Adipocyte (in vitro differentiated cells): ENCODE measurements at regions not wholly inside any gene's neighbourhood (a gene's known extent, or its start where the extent isn't known, plus 50 kb on each side); places are given as distances from the start of the nearest gene placed in this dataset.

Source experiments
- DNase-seq: peaks from one replicate; pipeline ENCODE4 v3.0.0-alpha.2; 2015; ENCODE audit warnings: low read depth
- H3K27me3 ChIP-seq: replicated peaks from 2 replicates; pipeline ENCODE4 v1.7.0; 2013; ENCODE audit warnings: mild to moderate bottlenecking, low read length, moderate library complexity; ENCODE audit not compliant: control insufficient read depth, insufficient read depth
- H3K36me3 ChIP-seq: 2 replicates; pipeline ENCODE4 v1.7.0; 2013; ENCODE audit warnings: low read length, mild to moderate bottlenecking, moderate library complexity; ENCODE audit not compliant: control insufficient read depth, insufficient read depth, severe bottlenecking
- H3K4me1 ChIP-seq: 2 replicates; pipeline ENCODE4 v1.7.0; 2013; ENCODE audit warnings: mild to moderate bottlenecking, low read length, moderate library complexity; ENCODE audit not compliant: control insufficient read depth, insufficient read depth
- H3K4me3 ChIP-seq: 2 replicates; pipeline ENCODE4 v1.7.0; 2013; ENCODE audit warnings: mild to moderate bottlenecking, low read length, moderate library complexity
- H3K9ac ChIP-seq: 2 replicates; pipeline ENCODE4 v1.7.0; 2013; ENCODE audit warnings: mild to moderate bottlenecking, low read length, moderate library complexity
- H3K9me3 ChIP-seq: 2 replicates; pipeline ENCODE4 v1.7.0; 2013; ENCODE audit warnings: mild to moderate bottlenecking, low read length, moderate library complexity; ENCODE audit not compliant: control insufficient read depth

DNA sequence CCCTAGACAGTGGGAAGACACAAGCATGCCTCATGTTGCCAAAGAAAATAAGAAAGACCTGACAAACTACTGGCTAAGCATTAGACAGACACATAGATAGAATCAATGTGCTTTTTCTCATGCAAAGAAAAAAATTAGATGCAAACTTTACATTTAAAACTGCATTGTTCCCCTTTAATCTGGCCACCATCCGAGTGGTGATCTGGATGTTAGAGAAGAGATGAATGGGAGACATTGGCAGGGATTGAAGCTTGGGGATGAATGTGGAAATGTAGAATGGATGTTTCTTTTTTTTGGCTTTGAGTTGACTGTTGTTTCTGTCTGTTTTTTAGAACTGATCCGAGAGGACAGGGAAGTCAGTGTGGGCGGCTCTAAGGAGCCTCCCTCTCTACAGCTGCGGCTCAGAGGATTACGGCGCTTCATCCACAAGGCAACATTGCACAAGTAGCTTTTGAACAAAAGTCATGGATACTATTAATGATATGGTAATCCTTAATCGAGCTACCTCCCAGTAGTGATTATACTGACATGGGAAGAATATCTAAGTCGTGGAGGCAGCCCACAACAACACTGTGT, 53.0 kb downstream of the HELT start:
- H3K9ac ChIP-seq = no peak overlapping the region
- H3K36me3 ChIP-seq = no peaks in the 10 kb centered on the region

DNA sequence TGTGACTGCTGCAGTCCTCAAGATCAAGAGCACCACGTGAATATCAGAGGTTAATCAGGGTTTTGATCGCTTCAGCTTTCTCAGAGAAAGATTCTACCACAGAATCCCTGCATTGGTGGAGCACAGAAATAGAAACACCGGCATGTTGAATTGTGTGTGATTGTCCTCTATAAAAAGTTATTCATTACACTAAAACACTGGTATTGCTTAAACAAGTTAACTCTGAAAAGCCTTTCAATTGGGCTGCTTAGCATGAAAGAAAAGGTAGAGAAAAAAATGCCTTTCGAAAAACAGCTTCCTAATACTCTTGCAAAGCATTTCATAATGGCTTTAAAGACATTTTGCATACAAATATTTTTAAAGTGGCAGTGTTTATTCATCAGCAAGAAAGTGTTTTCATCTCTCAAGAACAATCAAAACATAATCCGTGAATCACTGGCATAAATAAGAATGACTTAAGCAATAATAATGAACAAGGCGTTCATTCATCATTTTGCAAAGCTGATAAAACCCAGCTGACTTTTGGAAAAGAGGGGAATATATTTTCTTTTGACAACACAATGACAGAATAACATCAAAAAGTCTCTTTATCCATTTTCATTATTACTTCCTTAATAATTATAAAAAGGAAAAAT, 61.1 kb downstream of the HELT start:
- H3K9ac ChIP-seq = no peak overlapping the region

More for the DNA sequence above, 53.0 kb downstream of the HELT start:
- no peaks in the 10 kb centered on the region for H3K9me3 ChIP-seq
- H3K27me3 ChIP-seq = peaks cover 16% of the 10 kb centered on the region
- no peak for DNase-seq
- no peak overlapping the region for H3K4me3 ChIP-seq
- peaks cover 5% of the 10 kb centered on the region for H3K4me1 ChIP-seq

GRCh38 chr4:185080545-185080944, 62.3 kb downstream of the HELT start:
- Histone ChIP-seq H3K27me3 (peaks cover 4% of the 10 kb centered on the region), H3K36me3 (no peaks in the 10 kb centered on the region), H3K9me3 (no peaks in the 10 kb centered on the region), H3K4me3 (no peak overlapping the region), H3K4me1 (no peaks in the 10 kb centered on the region), H3K9ac (no peak overlapping the region)
- DNase-seq = no peak

More for the DNA sequence above, 61.1 kb downstream of the HELT start:
- Histone ChIP-seq H3K9me3 (no peaks in the 10 kb centered on the region), H3K4me3 (no peak overlapping the region), H3K4me1 (no peaks in the 10 kb centered on the region), H3K27me3 (peaks cover 14% of the 10 kb centered on the region), H3K36me3 (no peaks in the 10 kb centered on the region)
- DNase-seq = no peak

DNA sequence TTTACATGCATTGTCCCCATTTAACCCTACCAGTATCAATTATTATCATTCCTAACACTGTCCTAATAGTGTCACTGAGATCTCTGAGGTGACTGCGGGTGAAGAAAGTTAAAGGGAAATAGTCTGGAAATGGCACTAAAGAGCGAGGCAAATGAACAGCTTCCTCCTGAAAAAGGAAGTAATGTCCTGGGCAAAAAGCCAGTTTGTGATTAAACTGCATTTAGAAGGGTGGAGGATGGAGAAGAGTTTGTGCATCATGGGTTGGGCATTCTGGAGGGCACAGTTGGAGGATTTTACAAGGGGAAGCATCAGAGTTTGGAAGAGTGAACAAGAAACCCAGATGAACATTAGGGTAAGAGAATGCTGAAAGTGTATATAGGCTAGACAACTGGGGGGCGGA, 60.5 kb upstream of the SLC25A4 start:
- Histone ChIP-seq H3K27me3 (peaks cover 7% of the 10 kb centered on the region), H3K4me1 (no peaks in the 10 kb centered on the region), H3K9me3 (no peaks in the 10 kb centered on the region), H3K9ac (no peak overlapping the region), H3K4me3 (no peak overlapping the region), H3K36me3 (no peaks in the 10 kb centered on the region)
- DNase-seq = no peak

GRCh38 chr4:185086053-185086452, 57.0 kb upstream of the SLC25A4 start:
- Histone ChIP-seq H3K27me3 (peaks cover 4% of the 10 kb centered on the region), H3K4me1 (no peaks in the 10 kb centered on the region), H3K9ac (no peak overlapping the region), H3K4me3 (peak overlapping the region; percentile 55), H3K36me3 (no peaks in the 10 kb centered on the region), H3K9me3 (no peaks in the 10 kb centered on the region)
- no peak for DNase-seq

DNA sequence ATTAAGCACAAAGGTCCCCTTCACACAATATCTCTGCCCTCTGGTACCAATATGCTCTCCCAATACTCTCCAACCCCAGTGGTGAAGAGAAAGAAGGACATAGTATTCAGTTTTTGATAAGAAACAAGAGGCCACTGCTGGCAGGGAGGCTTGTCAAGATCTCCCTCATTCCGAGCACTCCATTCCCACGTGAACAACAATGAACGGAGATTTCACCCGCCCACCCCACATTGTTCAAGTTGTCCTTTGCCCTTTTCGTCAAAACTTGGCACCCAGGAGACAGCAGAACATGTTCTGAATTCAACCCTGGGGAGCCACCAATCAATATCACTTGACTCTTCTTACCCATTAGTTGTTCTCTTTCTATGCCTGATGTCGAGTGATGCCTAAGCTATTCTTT, 54.2 kb upstream of the SLC25A4 start:
- Histone ChIP-seq H3K36me3 (no peaks in the 10 kb centered on the region), H3K4me3 (no peak overlapping the region), H3K4me1 (no peaks in the 10 kb centered on the region), H3K9ac (no peak overlapping the region), H3K9me3 (peaks cover 5% of the 10 kb centered on the region), H3K27me3 (peaks cover 4% of the 10 kb centered on the region)
- no peak for DNase-seq

DNA sequence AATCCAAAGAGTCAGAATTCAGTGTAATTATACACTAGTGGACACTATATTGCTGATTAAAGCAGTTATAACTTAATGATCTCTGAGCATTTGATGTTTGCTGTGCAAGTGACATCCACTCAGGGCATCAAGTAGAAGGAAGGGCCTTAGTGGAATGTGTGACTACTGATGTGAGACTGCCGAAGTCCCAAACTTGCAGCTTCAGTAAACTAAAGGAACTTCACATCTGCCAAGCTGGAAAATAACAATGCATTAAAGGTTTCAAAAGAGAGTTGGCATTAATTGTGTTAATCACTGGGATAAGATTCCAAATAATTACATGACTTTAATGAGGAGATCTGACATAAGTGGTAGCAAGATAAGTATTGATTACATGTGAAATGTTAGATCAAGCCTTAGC, 52.5 kb upstream of the SLC25A4 start:
- DNase-seq = no peak
- H3K4me3 ChIP-seq = no peak overlapping the region
- H3K9me3 ChIP-seq = peaks cover 5% of the 10 kb centered on the region
- H3K4me1 ChIP-seq = no peaks in the 10 kb centered on the region
- no peaks in the 10 kb centered on the region for H3K36me3 ChIP-seq
- peaks cover 4% of the 10 kb centered on the region for H3K27me3 ChIP-seq
- H3K9ac ChIP-seq = no peak overlapping the region

DNA sequence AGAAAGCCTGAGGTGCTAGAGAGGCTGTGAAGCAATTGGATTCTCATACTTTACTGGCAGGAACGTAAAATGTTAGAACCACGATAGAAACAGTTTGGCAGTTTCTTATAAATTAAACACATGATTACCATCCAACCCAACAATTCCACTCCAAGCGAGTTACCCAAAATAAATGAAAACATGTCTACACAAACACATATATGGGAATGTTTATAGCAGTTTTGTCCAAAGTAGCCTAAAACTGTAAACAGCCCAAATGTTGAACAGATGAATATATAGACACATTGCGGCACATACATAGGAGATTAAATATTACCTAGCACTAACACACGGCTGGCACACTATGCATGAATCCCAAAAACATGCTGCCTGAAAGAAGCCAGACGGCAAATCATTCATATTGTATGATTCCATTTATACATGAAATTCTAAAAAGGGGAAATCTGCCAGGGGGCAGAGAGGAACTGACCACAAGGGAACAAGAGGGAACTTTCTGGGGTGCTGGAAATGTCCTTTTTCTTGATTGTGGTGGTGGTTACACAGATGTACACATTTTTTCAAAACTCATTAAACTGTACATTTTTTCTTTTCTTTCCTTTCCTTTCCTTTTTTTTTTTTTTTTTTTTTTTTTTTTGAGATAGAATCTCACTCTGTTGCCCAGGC, 50.4 kb upstream of the SLC25A4 start:
- Histone ChIP-seq H3K9ac (no peak overlapping the region), H3K4me1 (no peaks in the 10 kb centered on the region), H3K36me3 (no peaks in the 10 kb centered on the region), H3K27me3 (no peaks in the 10 kb centered on the region), H3K4me3 (no peak overlapping the region), H3K9me3 (peaks cover 5% of the 10 kb centered on the region)
- DNase-seq = no peak
